HL-60 (cell line): ENCODE measurements at regions not wholly inside any gene's neighbourhood (a gene's known extent, or its start where the extent isn't known, plus 50 kb on each side); places are given as distances from the start of the nearest gene placed in this dataset.
"Not testable (repeated sequence)": the region's sequence is repeated elsewhere in the genome, so short reads cannot be mapped to it uniquely, and the experiment has no call there.

Experiments used
- DNase-seq, 2 experiments: peaks; one replicate each; pipeline ENCODE4 v3.0.0-alpha.2; 2010 to 2020; ENCODE audit warnings: low read depth in 1 of 2, low spot score in 1 of 2
- H3K27ac ChIP-seq: fragments of 250-450 bp; sonication (Bioruptor Pico); replicated peaks from 2 replicates; pipeline ENCODE4 v1.5.1; 2020; ENCODE audit warnings: mild to moderate bottlenecking, moderate library complexity
- H3K27me3 ChIP-seq: fragments of 250-450 bp; sonication (Bioruptor Pico); 2 replicates; pipeline ENCODE4 v1.5.1; 2021; ENCODE audit warnings: mild to moderate bottlenecking, moderate library complexity; ENCODE audit not compliant: insufficient read depth, poor library complexity, severe bottlenecking
- H3K4me3 ChIP-seq: replicated peaks from 2 replicates; pipeline ENCODE4 v1.5.1; 2011; ENCODE audit warnings: mild to moderate bottlenecking, control low read depth, low read length; ENCODE audit not compliant: insufficient read depth
- GABPA ChIP-seq: IDR thresholded peaks from 2 replicates; pipeline ENCODE4 v1.6.1; 2012; ENCODE audit warnings: low read depth
- POLR2AphosphoS5 ChIP-seq: IDR thresholded peaks from 2 replicates; pipeline ENCODE4 v1.6.1; 2012; ENCODE audit warnings: low read depth
- SPI1 ChIP-seq: IDR thresholded peaks from 2 replicates; pipeline ENCODE4 v1.6.1; 2012; ENCODE audit warnings: low read depth, mild to moderate bottlenecking, borderline replicate concordance
- TF ChIP-seq, protein P1 (sequence below): IDR thresholded peaks from 2 replicates; pipeline ENCODE4 v1.6.1; 2012; ENCODE audit warnings: low read depth; ENCODE audit not compliant: insufficient replicate concordance
- TF ChIP-seq, protein P2 (sequence below): IDR thresholded peaks from one replicate; pipeline ENCODE4 v1.5.1; 2011; ENCODE audit warnings: low read length, control low read depth, inconsistent platforms; ENCODE audit not compliant: insufficient read depth

DNA sequence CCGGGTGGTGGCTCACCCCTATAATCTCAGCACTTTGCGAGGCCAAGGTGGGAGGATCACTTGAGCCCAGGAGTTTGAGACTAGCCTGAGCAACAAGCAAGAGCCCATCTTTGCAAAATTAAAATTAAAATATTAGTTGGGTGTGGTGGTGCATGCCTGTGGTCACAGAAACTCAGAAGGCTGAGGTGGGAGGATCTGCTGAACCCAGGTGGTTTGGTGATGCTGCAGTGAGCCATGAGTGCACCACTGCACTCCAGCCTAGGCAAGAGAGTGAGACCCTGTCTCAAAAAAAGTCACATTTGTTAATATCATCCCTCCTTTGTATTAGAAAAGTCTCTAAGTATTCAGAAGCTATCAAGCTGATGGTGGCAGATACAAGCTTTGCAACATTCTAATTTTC is 317.5 kb downstream of the ANKRD30A start:
- no peak overlapping the region for H3K27ac ChIP-seq
- no peak overlapping the region for H3K4me3 ChIP-seq
- TF ChIP-seq POLR2AphosphoS5 (no peak), GABPA (no peak), SPI1 (no peak)
- TF ChIP-seq, protein P1, sequence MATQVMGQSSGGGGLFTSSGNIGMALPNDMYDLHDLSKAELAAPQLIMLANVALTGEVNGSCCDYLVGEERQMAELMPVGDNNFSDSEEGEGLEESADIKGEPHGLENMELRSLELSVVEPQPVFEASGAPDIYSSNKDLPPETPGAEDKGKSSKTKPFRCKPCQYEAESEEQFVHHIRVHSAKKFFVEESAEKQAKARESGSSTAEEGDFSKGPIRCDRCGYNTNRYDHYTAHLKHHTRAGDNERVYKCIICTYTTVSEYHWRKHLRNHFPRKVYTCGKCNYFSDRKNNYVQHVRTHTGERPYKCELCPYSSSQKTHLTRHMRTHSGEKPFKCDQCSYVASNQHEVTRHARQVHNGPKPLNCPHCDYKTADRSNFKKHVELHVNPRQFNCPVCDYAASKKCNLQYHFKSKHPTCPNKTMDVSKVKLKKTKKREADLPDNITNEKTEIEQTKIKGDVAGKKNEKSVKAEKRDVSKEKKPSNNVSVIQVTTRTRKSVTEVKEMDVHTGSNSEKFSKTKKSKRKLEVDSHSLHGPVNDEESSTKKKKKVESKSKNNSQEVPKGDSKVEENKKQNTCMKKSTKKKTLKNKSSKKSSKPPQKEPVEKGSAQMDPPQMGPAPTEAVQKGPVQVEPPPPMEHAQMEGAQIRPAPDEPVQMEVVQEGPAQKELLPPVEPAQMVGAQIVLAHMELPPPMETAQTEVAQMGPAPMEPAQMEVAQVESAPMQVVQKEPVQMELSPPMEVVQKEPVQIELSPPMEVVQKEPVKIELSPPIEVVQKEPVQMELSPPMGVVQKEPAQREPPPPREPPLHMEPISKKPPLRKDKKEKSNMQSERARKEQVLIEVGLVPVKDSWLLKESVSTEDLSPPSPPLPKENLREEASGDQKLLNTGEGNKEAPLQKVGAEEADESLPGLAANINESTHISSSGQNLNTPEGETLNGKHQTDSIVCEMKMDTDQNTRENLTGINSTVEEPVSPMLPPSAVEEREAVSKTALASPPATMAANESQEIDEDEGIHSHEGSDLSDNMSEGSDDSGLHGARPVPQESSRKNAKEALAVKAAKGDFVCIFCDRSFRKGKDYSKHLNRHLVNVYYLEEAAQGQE: no peak
- TF ChIP-seq, protein P2, sequence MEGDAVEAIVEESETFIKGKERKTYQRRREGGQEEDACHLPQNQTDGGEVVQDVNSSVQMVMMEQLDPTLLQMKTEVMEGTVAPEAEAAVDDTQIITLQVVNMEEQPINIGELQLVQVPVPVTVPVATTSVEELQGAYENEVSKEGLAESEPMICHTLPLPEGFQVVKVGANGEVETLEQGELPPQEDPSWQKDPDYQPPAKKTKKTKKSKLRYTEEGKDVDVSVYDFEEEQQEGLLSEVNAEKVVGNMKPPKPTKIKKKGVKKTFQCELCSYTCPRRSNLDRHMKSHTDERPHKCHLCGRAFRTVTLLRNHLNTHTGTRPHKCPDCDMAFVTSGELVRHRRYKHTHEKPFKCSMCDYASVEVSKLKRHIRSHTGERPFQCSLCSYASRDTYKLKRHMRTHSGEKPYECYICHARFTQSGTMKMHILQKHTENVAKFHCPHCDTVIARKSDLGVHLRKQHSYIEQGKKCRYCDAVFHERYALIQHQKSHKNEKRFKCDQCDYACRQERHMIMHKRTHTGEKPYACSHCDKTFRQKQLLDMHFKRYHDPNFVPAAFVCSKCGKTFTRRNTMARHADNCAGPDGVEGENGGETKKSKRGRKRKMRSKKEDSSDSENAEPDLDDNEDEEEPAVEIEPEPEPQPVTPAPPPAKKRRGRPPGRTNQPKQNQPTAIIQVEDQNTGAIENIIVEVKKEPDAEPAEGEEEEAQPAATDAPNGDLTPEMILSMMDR: no peak
- no peak for DNase-seq
- H3K27me3 ChIP-seq: no peaks in the 10 kb centered on the region

DNA sequence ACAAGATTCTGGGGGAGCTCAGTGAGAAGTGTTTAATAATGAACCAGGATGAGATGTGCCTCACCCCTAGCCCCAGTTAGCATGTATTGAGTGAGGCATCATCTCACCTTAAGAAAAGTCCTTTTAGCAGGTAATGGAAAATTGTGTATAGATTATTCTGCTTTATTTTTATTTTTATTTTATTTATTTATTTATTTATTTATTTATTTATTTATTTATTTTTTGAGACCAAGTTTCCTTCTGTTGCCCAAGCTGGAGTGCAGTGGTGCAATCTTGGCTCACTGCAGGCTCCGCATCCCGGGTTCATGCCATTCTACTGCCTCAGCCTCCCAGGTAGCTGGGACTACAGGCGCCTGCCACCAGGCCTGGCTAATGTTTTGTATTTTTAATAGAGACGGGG is 315.8 kb downstream of the ANKRD30A start:
- DNase-seq, H3K27me3 ChIP-seq, H3K4me3 ChIP-seq, H3K27ac ChIP-seq: not testable (repeated sequence)

DNA sequence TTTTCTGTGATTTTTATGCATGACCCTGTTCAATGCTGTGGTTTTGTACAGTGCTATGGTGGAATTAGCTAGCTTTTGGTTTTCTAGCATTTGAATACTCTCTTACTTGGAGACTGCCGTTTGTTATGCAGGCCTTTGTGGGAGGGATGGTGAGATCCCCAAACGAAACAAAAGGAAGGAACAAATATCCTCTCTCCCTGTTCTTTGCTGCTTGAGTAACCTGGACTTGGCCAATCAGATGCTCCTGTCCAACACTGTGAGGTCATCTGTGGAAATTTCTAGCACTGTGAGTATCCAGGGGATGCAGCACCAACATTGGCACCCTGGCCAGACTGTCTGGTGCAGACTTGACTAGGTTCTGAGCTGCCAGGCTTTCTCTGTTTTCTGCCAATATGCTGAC is 314.4 kb downstream of the ANKRD30A start:
- DNase-seq: no peak
- TF ChIP-seq POLR2AphosphoS5 (no peak), GABPA (no peak), SPI1 (no peak)
- TF ChIP-seq, protein P2: no peak
- TF ChIP-seq, protein P1: no peak
- H3K27me3 ChIP-seq: no peaks in the 10 kb centered on the region
- no peak overlapping the region for H3K27ac ChIP-seq
- H3K4me3 ChIP-seq: no peak overlapping the region

DNA sequence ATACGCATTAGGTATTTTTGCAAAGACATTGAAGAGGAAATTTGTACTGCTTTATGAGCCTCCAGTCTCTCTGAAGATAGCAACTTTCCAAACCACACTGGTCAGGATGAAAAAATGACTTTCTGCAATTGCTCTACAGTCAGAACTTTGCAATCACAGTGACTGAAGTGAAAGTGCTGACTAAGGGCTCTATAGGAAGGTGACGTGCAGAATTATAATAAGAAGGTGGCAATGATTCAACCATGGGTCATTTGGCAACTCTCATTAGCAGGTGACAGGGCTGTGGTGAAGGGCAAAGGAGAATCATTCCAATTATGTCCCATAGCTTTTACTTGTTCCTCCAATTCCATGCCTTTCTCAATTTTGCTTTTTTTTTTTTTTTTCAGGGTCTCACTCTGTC is 311.0 kb downstream of the ANKRD30A start:
- no peak overlapping the region for H3K4me3 ChIP-seq
- H3K27ac ChIP-seq: no peak overlapping the region
- DNase-seq: no peak
- no peaks in the 10 kb centered on the region for H3K27me3 ChIP-seq
- TF ChIP-seq GABPA: no peak
- TF ChIP-seq, protein P2: no peak
- TF ChIP-seq POLR2AphosphoS5: no peak
- TF ChIP-seq, protein P1: no peak
- TF ChIP-seq SPI1: no peak
